Posterior cingulate gyrus (tissue), 11 donors: ENCODE measurements at regions not wholly inside any gene's neighbourhood (a gene's known extent, or its start where the extent isn't known, plus 50 kb on each side); places are given as distances from the start of the nearest gene placed in this dataset.

Experiments used
- DNase-seq, 10 donors: peaks; one replicate each; pipeline versions ENCODE4 v3.0.0 to v3.0.0-alpha.2; 2020 to 2021; ENCODE audit warnings: mixed read lengths in 3 of 10
- intact Hi-C: fragments of 100-400 bp; cut with DNase I; formaldehyde crosslinking; loops from one replicate; pipeline ENCODE4 v1.15.1; 2023

DNA sequence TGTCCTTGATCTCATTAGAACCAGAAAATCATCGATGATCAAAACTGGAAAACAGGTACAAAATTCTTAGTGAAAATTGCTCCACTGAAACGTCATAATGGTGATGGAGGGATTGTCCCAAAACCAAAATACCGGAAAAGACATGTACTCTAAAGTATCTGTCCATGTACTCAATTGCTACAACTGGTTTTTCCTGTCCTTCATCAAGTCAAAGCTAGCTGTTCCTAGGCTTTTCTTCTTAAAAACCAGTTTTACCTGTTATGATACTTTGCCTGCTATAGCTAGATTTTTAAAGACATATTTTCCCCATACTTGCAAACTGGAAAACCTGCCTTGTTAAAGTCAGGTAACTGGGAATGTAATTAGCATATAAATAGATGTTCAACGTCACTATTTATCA, 50.5 kb upstream of the LRRC1 start:
- intact Hi-C loops, result no loop called here
- no peak for DNase-seq

GRCh38 chr6:53741034-53741823, 53.6 kb upstream of the LRRC1 start:
- intact Hi-C loops, result no loop called here

DNA sequence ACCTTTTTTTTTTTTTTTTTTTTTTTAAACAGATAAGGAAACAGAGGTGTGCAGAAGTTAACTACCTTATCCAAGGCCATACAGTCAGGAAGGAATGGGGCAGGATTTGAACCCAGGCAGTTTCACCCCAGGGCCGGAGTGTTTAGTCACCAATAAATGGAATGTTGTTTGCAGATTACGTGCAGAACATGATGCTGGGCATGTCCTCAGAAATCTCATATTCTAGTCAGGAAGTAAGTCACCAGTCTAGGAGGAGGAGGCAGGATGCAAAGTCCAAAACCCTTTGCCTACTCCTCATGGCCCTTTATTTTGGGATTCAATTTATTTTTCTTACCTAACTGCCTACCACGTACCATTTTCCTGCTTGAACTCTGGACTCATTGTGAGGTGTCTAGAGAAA, 57.1 kb upstream of the LRRC1 start:
- DNase-seq, result no peak

More at GRCh38 chr6:53741034-53741823, 53.6 kb upstream of the LRRC1 start:
- DNase-seq, result no peak

DNA sequence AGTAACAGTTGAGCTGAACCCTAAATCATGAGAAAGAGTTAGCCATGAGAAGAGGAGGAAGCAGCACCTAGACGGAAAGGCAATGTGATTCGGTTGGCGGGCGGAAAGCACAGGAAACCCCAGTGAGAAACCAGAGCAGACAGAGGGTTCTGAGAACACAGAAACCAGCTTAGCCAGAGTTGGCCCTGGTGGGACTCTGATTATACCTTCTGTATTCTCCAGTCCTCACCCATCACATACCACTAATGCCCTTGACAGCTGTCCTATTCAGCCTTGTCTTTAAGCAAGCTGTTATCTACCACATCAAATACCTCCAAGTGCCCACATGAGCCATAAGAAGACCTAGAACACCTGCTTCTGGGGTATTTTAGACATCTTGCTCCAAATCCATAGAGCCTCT, 58.9 kb upstream of the LRRC1 start:
- no peak for DNase-seq
- intact Hi-C loops, result loop anchor here (5.0 kb wide), 1 partner anchor 216 kb away; no protein-coding TSS in a partner anchor

More for the DNA sequence above, 57.1 kb upstream of the LRRC1 start:
- intact Hi-C loops, result loop anchor here (5.0 kb wide), 1 partner anchor 215 kb away; no protein-coding TSS in a partner anchor

DNA sequence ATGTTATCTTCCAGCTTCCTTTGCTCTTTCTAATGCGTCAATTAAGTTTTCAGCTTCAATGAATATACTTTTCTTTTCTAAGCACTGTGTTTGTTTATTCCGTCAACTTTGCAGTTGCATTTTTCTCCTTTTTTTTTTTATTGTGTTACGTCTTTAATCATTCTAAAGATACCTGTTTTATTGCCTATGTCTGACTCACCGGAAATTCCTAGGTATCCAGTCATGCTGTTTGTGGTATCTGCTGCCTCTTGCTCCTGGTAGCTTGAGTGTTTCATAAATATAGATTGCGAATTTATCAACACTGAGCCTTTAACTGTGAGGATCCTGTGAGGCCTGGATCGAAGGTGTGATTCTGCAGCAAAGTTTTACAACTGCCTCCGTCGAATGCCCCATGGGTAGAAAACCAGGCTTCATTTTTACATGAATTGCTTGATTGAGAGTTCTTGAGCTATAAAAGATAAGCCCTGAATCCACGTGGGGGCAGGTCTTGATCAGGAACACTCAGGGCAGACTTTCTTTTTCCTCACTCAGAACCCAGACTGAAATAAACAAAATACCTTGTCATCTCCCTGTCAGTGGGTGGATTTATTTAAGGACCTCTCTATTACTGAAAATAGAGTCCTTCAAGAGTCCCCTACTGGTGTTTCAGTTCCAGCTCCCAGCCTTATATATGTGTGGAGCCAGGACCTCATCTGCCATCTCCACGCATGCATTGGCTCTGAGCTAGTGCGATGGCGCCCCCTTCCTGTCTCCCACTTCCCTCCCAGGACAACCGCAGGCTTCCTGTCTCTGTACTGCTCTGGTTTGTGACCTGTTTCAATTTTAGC, 60.1 kb upstream of the LRRC1 start:
- intact Hi-C loops, result loop anchor here (5.0 kb wide), 1 partner anchor 218 kb away; no protein-coding TSS in a partner anchor
- DNase-seq, result peak in 2 of 10 donors; percentile 28 to 74

- intact Hi-C loops, result no loop called here
- DNase-seq, result no peak
Observed at GRCh38 chr6:53731866-53732636, 62.8 kb upstream of the LRRC1 start.

DNA sequence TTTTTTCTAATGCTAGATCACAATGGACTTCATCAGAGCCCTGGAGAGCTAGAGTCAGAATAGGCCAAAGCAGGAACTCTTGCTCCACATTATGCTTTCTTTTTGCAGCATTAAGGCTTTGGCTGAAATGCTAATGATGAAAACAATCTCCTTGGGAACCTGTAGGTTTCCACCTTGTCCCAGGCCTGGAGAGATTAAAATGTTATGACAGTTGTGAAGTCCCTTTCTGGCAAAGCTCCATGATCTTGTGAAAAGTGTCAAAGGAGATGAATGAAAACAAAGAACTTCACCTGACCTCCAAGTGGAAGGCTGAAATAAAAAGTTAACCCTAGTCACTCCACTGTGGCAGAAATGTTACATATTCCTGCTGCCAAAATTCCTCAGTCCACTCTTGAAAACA, 64.0 kb upstream of the LRRC1 start:
- no peak for DNase-seq
- intact Hi-C loops, result no loop called here

- intact Hi-C loops, result loop anchor here (5.0 kb wide), 4 partner anchors 76 to 556 kb away; no protein-coding TSS in a partner anchor
- DNase-seq, result peak in 9 of 10 donors; percentile 37 to 93 (median 67)
Observed at GRCh38 chr6:53728570-53729194, 63.1 kb upstream of the KLHL31 start.

DNA sequence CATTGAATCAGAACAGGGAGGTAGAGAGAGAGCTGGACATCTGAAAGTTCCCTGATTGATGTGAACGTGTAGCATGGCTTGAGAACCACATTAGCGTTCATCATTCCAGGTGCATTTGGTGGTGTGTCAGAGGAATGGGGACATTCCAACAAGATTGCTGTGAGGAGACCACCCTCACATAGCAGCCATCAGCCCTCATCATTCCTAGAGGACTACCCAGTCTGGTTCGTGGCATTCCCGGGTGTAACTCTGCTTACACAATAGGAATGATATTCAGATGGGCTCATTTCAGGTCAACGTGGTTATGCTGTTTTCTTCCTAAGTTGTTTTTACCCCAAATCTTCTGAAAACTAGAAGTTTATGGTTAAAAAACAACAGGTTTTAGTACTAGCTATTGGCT, 62.2 kb upstream of the KLHL31 start:
- intact Hi-C loops, result loop anchor here (2.0 to 5.0 kb wide), 5 partner anchors 75 to 555 kb away; no protein-coding TSS in a partner anchor
- no peak for DNase-seq

DNA sequence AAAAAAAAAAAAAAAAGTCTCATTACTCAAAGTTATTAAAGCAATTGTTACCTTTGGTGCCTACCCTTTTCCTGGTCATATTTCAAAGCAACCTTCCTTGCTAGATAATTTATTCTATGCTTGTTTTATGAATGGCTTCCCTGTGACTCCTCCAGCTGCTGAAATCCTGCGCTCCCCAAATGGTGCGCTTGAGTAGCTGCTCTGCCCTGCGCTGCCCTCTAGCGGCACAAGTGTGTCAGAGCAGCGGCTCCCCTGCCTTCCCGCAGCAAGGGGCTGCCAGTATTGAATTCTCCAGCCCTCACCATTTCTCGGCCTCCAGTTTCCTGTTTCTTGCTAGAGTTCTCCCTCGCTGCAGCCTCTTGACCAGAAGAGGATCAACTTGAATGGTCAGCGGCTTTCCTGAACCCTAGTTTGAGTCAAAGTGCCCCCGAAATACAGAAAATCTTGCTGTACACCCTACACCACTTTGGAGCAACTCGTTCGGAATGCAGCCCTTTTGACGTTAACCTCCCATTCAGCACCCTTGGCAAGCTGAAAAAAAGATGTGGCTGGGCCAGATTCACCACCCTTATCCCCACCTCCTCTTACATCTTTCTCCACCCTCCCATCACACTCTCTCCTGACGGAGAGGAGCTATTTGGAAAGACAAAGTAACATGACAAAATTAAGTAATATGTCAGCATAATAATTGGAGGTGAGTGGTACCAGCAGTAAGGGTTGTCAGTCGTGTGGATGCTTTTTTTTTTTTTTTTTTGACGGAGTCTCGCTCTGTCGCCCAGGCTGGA, 60.4 kb upstream of the KLHL31 start:
- intact Hi-C loops, result loop anchor here (2.0 to 5.0 kb wide), 5 partner anchors 74 to 554 kb away; no protein-coding TSS in a partner anchor
- DNase-seq, result peak; percentile 67 to 97 (median 84)

DNA sequence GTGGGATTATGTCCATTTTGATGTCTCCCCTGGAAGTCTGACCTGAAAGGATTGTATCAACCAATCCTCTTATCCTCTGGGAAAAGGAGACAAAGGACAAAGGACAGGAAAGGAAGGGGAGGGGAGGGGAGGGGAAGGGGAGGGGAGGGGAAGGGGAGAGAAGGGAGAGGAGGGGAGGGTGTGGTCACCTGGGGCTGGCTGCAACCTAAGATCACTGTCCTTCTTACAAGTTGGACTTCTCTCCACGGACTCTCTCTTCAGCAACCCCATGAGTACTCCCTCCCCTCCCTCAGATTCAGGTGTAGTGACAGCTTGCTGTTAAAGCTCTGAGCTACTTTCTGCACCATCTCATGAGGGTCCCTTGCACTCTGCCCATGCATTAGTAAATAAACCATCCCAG, 58.9 kb upstream of the KLHL31 start:
- no peak for DNase-seq
- intact Hi-C loops, result no loop called here

DNA sequence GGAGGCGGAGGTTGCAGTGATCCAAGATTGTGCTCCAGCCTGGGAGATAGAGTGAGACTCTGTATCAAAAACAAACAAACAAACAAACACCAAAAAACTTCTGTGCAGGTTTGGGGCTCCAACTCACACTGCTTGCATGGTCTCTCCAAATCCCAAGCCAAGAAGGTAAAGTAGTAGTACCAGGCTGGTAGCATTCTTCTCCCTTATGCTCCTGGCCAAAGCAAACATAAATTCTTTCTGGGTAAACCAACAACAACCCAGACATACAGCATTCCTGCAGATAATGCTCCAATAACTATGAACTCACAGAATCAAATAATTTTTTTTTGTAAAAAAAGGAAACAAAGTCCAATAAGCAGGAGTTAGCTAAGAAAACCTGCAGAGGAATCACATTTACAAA, 57.8 kb upstream of the KLHL31 start:
- no peak for DNase-seq
- intact Hi-C loops, result no loop called here

- DNase-seq, result no peak
- intact Hi-C loops, result no loop called here
Observed at GRCh38 chr6:53721766-53722165, 56.2 kb upstream of the KLHL31 start.

GRCh38 chr6:53718597-53719460, 53.3 kb upstream of the KLHL31 start:
- peak in 2 of 10 donors; percentile 13 to 42 for DNase-seq
- intact Hi-C loops, result no loop called here

DNA sequence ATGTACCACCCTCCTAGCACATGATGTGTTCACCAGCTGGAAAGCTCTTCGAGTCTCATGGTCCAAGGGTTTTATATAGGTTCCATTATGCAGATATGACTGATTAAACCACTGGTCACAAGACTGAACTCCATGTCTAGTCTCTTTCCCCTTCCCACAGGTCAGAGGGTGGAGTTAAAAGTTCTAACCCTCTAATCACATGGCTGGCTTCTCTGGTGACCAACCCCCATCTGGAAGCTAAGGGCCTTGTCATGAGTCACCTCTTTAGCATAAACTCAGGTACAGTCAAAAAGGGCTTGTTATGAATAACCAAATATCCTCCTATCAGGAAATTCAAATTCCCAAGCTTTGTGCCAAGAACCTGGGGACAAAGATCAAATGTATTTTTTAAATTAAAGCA, 52.0 kb upstream of the KLHL31 start:
- intact Hi-C loops, result no loop called here
- DNase-seq, result no peak

DNA sequence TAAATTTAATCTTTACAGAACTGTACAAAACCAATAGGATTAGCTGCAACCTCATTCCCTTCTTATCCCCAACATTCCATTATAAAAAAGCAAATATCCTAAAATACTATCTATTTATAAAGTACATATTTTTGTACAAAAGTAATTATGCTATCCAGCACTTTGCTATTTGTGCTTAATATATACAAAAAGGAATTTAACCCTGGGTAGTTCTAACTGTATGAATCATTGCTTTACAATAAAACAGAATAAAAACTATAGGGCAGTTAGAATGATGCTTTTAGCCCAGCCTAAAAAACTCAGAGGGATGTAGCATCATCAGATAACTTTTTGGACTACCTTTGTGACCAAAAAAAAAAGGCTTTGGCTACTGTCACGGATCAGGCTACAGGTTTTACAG, 49.9 kb upstream of the KLHL31 start:
- DNase-seq, result no peak
- intact Hi-C loops, result no loop called here
